ENCODE measurements at regions not wholly inside any gene's neighbourhood (a gene's known extent, or its start where the extent isn't known, plus 50 kb on each side); places are given as distances from the start of the nearest gene placed in this dataset.
"Not testable (repeated sequence)": the region's sequence is repeated elsewhere in the genome, so short reads cannot be mapped to it uniquely, and the experiment has no call there.

- H3K27ac ChIP-seq = no peak overlapping the region
- no peak for TF ChIP-seq CTCF (conservative IDR thresholded peaks at IDR 0.05)
Measured at GRCh38 chr12:17302001-17302400, 696.0 kb upstream of the LMO3 start.

- no peak for TF ChIP-seq CTCF (conservative IDR thresholded peaks at IDR 0.05)
- H3K27ac ChIP-seq = no peak overlapping the region
Measured at GRCh38 chr12:17301544-17301943, 695.6 kb upstream of the LMO3 start.

GRCh38 chr12:17296882-17297281 is 690.9 kb upstream of the LMO3 start:
- TF ChIP-seq CTCF (conservative IDR thresholded peaks at IDR 0.05) = no peak
- H3K27ac ChIP-seq = no peak overlapping the region

- no peak for TF ChIP-seq CTCF (conservative IDR thresholded peaks at IDR 0.05)
- H3K27ac ChIP-seq = no peak overlapping the region
Measured at GRCh38 chr12:17286874-17287273, 680.9 kb upstream of the LMO3 start.

- H3K27ac ChIP-seq = no peak overlapping the region
- TF ChIP-seq CTCF (conservative IDR thresholded peaks at IDR 0.05) = no peak
Measured at GRCh38 chr12:17284873-17285272, 678.9 kb upstream of the LMO3 start.

GRCh38 chr12:17283563-17283962 is 677.6 kb upstream of the LMO3 start:
- no peak for TF ChIP-seq CTCF (conservative IDR thresholded peaks at IDR 0.05)
- no peak overlapping the region for H3K27ac ChIP-seq

- not testable (repeated sequence) for H3K27ac ChIP-seq
Measured at GRCh38 chr12:17282169-17282568, 676.2 kb upstream of the LMO3 start.

GRCh38 chr12:17278946-17279345 is 673.0 kb upstream of the LMO3 start:
- peak; percentile 80 for TF ChIP-seq CTCF (conservative IDR thresholded peaks at IDR 0.05)
- no peak overlapping the region for H3K27ac ChIP-seq

All from VCaP (cell line).